ENCODE measurements at regions not wholly inside any gene's neighbourhood (a gene's known extent, or its start where the extent isn't known, plus 50 kb on each side); places are given as distances from the start of the nearest gene placed in this dataset.

DNA sequence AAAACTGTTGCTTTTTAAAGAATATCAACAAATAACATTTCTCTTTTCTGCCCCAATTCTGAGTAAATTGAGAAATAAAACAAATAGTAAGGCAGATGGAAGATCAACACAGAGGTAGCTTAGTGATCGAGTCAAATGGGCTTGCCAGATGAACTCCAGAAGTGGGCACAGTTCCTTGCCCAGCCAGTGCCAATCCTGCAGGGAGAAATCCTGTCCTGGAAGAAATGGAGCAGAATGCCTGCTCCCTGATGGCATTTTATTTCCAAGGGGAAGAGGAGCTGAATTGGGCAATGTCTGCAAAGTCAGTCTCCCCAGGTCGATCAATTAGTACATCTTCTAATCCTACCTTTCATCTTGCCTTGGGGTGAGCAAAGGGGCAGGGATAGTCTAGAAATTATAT, 225.3 kb downstream of the NHLRC3 start:
- TF ChIP-seq, protein P1, sequence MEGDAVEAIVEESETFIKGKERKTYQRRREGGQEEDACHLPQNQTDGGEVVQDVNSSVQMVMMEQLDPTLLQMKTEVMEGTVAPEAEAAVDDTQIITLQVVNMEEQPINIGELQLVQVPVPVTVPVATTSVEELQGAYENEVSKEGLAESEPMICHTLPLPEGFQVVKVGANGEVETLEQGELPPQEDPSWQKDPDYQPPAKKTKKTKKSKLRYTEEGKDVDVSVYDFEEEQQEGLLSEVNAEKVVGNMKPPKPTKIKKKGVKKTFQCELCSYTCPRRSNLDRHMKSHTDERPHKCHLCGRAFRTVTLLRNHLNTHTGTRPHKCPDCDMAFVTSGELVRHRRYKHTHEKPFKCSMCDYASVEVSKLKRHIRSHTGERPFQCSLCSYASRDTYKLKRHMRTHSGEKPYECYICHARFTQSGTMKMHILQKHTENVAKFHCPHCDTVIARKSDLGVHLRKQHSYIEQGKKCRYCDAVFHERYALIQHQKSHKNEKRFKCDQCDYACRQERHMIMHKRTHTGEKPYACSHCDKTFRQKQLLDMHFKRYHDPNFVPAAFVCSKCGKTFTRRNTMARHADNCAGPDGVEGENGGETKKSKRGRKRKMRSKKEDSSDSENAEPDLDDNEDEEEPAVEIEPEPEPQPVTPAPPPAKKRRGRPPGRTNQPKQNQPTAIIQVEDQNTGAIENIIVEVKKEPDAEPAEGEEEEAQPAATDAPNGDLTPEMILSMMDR (IDR thresholded peaks at IDR 0.05; ENCODE audit: insufficient read depth, low read length) = no peak
- TF ChIP-seq POLR2AphosphoS5 (IDR thresholded peaks at IDR 0.05; ENCODE audit: low read depth) (no peak), GABPA (IDR thresholded peaks at IDR 0.05; ENCODE audit: low read depth) (no peak), SPI1 (IDR thresholded peaks at IDR 0.05; ENCODE audit: borderline replicate concordance, low read depth) (no peak)
- TF ChIP-seq, protein P2, sequence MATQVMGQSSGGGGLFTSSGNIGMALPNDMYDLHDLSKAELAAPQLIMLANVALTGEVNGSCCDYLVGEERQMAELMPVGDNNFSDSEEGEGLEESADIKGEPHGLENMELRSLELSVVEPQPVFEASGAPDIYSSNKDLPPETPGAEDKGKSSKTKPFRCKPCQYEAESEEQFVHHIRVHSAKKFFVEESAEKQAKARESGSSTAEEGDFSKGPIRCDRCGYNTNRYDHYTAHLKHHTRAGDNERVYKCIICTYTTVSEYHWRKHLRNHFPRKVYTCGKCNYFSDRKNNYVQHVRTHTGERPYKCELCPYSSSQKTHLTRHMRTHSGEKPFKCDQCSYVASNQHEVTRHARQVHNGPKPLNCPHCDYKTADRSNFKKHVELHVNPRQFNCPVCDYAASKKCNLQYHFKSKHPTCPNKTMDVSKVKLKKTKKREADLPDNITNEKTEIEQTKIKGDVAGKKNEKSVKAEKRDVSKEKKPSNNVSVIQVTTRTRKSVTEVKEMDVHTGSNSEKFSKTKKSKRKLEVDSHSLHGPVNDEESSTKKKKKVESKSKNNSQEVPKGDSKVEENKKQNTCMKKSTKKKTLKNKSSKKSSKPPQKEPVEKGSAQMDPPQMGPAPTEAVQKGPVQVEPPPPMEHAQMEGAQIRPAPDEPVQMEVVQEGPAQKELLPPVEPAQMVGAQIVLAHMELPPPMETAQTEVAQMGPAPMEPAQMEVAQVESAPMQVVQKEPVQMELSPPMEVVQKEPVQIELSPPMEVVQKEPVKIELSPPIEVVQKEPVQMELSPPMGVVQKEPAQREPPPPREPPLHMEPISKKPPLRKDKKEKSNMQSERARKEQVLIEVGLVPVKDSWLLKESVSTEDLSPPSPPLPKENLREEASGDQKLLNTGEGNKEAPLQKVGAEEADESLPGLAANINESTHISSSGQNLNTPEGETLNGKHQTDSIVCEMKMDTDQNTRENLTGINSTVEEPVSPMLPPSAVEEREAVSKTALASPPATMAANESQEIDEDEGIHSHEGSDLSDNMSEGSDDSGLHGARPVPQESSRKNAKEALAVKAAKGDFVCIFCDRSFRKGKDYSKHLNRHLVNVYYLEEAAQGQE (IDR thresholded peaks at IDR 0.05; ENCODE audit: insufficient replicate concordance, low read depth) = no peak
